GM23338 (cell line): ENCODE measurements at regions not wholly inside any gene's neighbourhood (a gene's known extent, or its start where the extent isn't known, plus 50 kb on each side); places are given as distances from the start of the nearest gene placed in this dataset.

Experiments used
- ATAC-seq: fragments of 200-7000 bp; cut with Tn5 transposase; 3 replicates; pipeline ENCODE4 v1.9.1; 2020
- DNase-seq: peaks from one replicate; pipeline ENCODE4 v3.0.0-alpha.2; 2015; ENCODE audit warnings: low spot score
- H2AFZ ChIP-seq: fragments of 200-600 bp; sonication (generic); 2 replicates; pipeline ENCODE4 v1.8.0; 2016; ENCODE audit warnings: antibody characterized with exemption, mild to moderate bottlenecking, moderate library complexity
- H3F3A ChIP-seq: fragments of 200-600 bp; sonication (generic); replicated peaks from 2 replicates; pipeline ENCODE4 v1.8.0; 2017; ENCODE audit warnings: antibody characterized with exemption, mixed run types, low read depth
- H3K27ac ChIP-seq: fragments of 200-600 bp; sonication (generic); 2 replicates; pipeline ENCODE4 v1.6.1; 2016; ENCODE audit warnings: low read depth
- H3K27me3 ChIP-seq: fragments of 200-600 bp; sonication (generic); 2 replicates; pipeline ENCODE4 v1.8.0; 2016; ENCODE audit warnings: mild to moderate bottlenecking, mixed run types, moderate library complexity; ENCODE audit not compliant: insufficient read depth
- H3K36me3 ChIP-seq: fragments of 200-600 bp; sonication (generic); 2 replicates; pipeline ENCODE4 v1.8.0; 2016; ENCODE audit warnings: mild to moderate bottlenecking; ENCODE audit not compliant: insufficient read depth
- H3K4me1 ChIP-seq: fragments of 200-600 bp; sonication (generic); 2 replicates; pipeline ENCODE4 v1.8.0; 2016; ENCODE audit warnings: mild to moderate bottlenecking, moderate library complexity; ENCODE audit not compliant: insufficient read depth
- H3K4me2 ChIP-seq: fragments of 200-600 bp; sonication (generic); 2 replicates; pipeline ENCODE4 v1.7.1; 2017; ENCODE audit warnings: mixed run types
- H3K4me3 ChIP-seq: fragments of 200-600 bp; sonication (generic); 2 replicates; pipeline ENCODE4 v1.6.1; 2016; ENCODE audit warnings: mixed run types
- H3K79me2 ChIP-seq: fragments of 200-600 bp; sonication (generic); replicated peaks from 2 replicates; pipeline ENCODE4 v1.8.0; 2017; ENCODE audit warnings: mild to moderate bottlenecking; ENCODE audit not compliant: insufficient read depth
- H3K9me2 ChIP-seq: fragments of 200-600 bp; sonication (generic); 2 replicates; pipeline ENCODE4 v1.8.0; 2017; ENCODE audit not compliant: insufficient read depth
- H4K20me1 ChIP-seq: fragments of 200-600 bp; sonication (generic); replicated peaks from 2 replicates; pipeline ENCODE4 v1.8.0; 2017; ENCODE audit warnings: mild to moderate bottlenecking; ENCODE audit not compliant: insufficient read depth
- H3K27ac Mint-ChIP-seq: 2 replicates; pipeline ENCODE4 v1.8.0; 2020; ENCODE audit warnings: inconsistent platforms, mild to moderate bottlenecking, moderate library complexity, mixed read lengths
- H3K27me3 Mint-ChIP-seq: 3 replicates; pipeline ENCODE4 v1.8.0; 2022; ENCODE audit warnings: low read depth, mild to moderate bottlenecking, moderate library complexity, mixed read lengths, inconsistent platforms; ENCODE audit not compliant: insufficient read depth, poor library complexity
- H3K36me3 Mint-ChIP-seq: 3 replicates; pipeline ENCODE4 v1.8.0; 2021; ENCODE audit warnings: low read depth, mild to moderate bottlenecking, inconsistent platforms, moderate library complexity, mixed read lengths
- H3K4me1 Mint-ChIP-seq: 3 replicates; pipeline ENCODE4 v1.8.0; 2020; ENCODE audit warnings: mild to moderate bottlenecking, inconsistent platforms, mixed read lengths
- H3K4me3 Mint-ChIP-seq: 3 replicates; pipeline ENCODE4 v1.8.0; 2021; ENCODE audit warnings: moderate library complexity, mild to moderate bottlenecking, inconsistent platforms, mixed read lengths
- H3K9me3 Mint-ChIP-seq: 3 replicates; pipeline ENCODE4 v1.8.0; 2020; ENCODE audit warnings: moderate library complexity, mild to moderate bottlenecking, inconsistent platforms, mixed read lengths
- EZH2 ChIP-seq: fragments of 200-600 bp; sonication (generic); IDR thresholded peaks from one replicate; pipeline ENCODE4 v1.8.0; 2017; ENCODE audit warnings: antibody characterized with exemption, mild to moderate bottlenecking, low read depth; ENCODE audit not compliant: unreplicated experiment
- EZH2phosphoT487 ChIP-seq: fragments of 200-600 bp; sonication (generic); IDR thresholded peaks from one replicate; pipeline ENCODE4 v1.8.1; 2018; ENCODE audit warnings: antibody characterized with exemption; ENCODE audit not compliant: unreplicated experiment
- JUNB ChIP-seq: IDR thresholded peaks from one replicate; pipeline ENCODE4 v1.6.1; 2016; ENCODE audit warnings: antibody characterized with exemption; ENCODE audit not compliant: unreplicated experiment
- NANOG ChIP-seq: IDR thresholded peaks from 2 replicates; pipeline ENCODE4 v1.6.1; 2016; ENCODE audit warnings: antibody characterized with exemption, borderline replicate concordance
- POLR2AphosphoS5 ChIP-seq: IDR thresholded peaks from 2 replicates; pipeline ENCODE4 v1.6.1; 2016; ENCODE audit warnings: antibody characterized with exemption, low read depth
- REST ChIP-seq: IDR thresholded peaks from one replicate; pipeline ENCODE4 v1.6.1; 2018; ENCODE audit warnings: antibody characterized with exemption; ENCODE audit not compliant: unreplicated experiment
- STAT1 ChIP-seq: IDR thresholded peaks from one replicate; pipeline ENCODE4 v1.6.1; 2016; ENCODE audit warnings: antibody characterized with exemption; ENCODE audit not compliant: unreplicated experiment
- ZNF114 ChIP-seq: fragments of 250-450 bp; sonication (Bioruptor Pico); IDR thresholded peaks from 2 replicates; pipeline ENCODE4 v1.5.0; 2020; ENCODE audit warnings: mild to moderate bottlenecking, moderate library complexity
- ZNF331 ChIP-seq: fragments of 250-450 bp; sonication (Bioruptor Pico); IDR thresholded peaks from 2 replicates; pipeline ENCODE4 v1.5.0; 2020; ENCODE audit warnings: low read depth, mild to moderate bottlenecking, moderate library complexity
- TF ChIP-seq, protein P1 (sequence below): IDR thresholded peaks from 2 replicates; pipeline ENCODE4 v1.6.1; 2016; ENCODE audit warnings: antibody characterized with exemption
- TF ChIP-seq, protein P2 (sequence below), 2 experiments: fragments of 200-600 bp in 1 of 2; sonication (generic) in 1 of 2; conservative IDR thresholded peaks; 2 replicates each; pipeline versions ENCODE4 v1.5.1 to v1.6.1; 2016 to 2017; ENCODE audit warnings: antibody characterized with exemption in 2 of 2, low read depth in 2 of 2, mild to moderate bottlenecking in 2 of 2, moderate library complexity in 1 of 2

DNA sequence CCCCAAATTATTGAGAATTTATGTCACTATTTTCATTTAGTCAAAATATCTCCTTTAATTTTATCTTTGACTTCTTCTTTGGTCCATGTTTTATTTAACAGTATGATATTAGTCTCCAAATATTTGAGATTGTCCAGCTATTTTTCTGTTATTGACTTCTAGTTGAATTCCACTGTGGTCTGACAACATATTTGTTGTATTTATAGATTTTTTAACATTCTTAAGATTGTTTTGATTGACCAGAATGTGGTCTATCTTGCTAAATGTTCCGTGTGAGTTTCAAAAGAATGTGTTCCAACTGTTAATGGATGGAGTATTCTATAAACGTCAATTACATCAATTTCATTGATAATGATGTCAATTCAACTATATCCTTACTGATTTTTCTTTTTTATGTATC, 1452.1 kb downstream of the SUCLG1 start (continued):
- TF ChIP-seq, protein P1, sequence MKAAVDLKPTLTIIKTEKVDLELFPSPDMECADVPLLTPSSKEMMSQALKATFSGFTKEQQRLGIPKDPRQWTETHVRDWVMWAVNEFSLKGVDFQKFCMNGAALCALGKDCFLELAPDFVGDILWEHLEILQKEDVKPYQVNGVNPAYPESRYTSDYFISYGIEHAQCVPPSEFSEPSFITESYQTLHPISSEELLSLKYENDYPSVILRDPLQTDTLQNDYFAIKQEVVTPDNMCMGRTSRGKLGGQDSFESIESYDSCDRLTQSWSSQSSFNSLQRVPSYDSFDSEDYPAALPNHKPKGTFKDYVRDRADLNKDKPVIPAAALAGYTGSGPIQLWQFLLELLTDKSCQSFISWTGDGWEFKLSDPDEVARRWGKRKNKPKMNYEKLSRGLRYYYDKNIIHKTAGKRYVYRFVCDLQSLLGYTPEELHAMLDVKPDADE = no peak
- TF ChIP-seq NANOG (no peak), EZH2phosphoT487 (no peak), EZH2 (no peak), STAT1 (no peak), JUNB (no peak)
- TF ChIP-seq, protein P2, sequence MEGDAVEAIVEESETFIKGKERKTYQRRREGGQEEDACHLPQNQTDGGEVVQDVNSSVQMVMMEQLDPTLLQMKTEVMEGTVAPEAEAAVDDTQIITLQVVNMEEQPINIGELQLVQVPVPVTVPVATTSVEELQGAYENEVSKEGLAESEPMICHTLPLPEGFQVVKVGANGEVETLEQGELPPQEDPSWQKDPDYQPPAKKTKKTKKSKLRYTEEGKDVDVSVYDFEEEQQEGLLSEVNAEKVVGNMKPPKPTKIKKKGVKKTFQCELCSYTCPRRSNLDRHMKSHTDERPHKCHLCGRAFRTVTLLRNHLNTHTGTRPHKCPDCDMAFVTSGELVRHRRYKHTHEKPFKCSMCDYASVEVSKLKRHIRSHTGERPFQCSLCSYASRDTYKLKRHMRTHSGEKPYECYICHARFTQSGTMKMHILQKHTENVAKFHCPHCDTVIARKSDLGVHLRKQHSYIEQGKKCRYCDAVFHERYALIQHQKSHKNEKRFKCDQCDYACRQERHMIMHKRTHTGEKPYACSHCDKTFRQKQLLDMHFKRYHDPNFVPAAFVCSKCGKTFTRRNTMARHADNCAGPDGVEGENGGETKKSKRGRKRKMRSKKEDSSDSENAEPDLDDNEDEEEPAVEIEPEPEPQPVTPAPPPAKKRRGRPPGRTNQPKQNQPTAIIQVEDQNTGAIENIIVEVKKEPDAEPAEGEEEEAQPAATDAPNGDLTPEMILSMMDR (conservative IDR thresholded peaks at IDR 0.05; ENCODE audit: low read depth in 2 of 2) = no peak

DNA sequence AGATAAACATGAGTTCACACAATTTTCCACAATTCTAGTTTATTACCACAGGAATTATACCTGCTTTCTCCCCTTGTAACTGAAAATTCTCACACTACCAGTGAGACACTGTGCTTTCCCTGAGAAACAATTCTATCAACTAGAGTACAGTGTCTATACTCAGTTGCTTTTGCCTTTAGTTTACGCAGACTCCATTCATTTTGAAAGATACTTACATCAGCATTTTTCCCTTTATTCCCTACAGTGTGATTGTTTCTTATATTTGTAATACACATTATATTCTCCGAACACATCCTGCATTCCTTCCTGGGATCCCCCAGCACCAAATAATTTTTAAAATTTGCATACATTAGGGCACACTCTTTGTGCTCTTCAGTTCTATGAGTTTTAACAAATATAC, 1455.5 kb downstream of the SUCLG1 start:
- no peak for DNase-seq
- Histone ChIP-seq H3K4me1 (no peaks in the 10 kb centered on the region), H3K27ac (no peak overlapping the region), H3K36me3 (no peaks in the 10 kb centered on the region), H3K4me2 (no peak overlapping the region), H4K20me1 (no peaks in the 10 kb centered on the region), H2AFZ (no peak overlapping the region), H3F3A (no peaks in the 10 kb centered on the region), H3K4me3 (no peak overlapping the region), H3K9me2 (no peaks in the 10 kb centered on the region), H3K27me3 (no peaks in the 10 kb centered on the region), H3K79me2 (no peaks in the 10 kb centered on the region)
- ATAC-seq = no peak
- H3K4me3 Mint-ChIP-seq = no peak overlapping the region
- H3K4me1 Mint-ChIP-seq = no peaks in the 10 kb centered on the region
- no peaks in the 10 kb centered on the region for H3K36me3 Mint-ChIP-seq
- H3K27me3 Mint-ChIP-seq = no peaks in the 10 kb centered on the region
- no peak overlapping the region for H3K27ac Mint-ChIP-seq
- no peaks in the 10 kb centered on the region for H3K9me3 Mint-ChIP-seq
- TF ChIP-seq REST (no peak), ZNF114 (CRISPR knock-in tag) (no peak), ZNF331 (CRISPR knock-in tag) (no peak), EZH2phosphoT487 (no peak), JUNB (no peak), STAT1 (no peak), POLR2AphosphoS5 (no peak)
- TF ChIP-seq, protein P2 (conservative IDR thresholded peaks at IDR 0.05; ENCODE audit: low read depth in 2 of 2) = no peak
- TF ChIP-seq, protein P1 = no peak
